ENCODE measurements at regions not wholly inside any gene's neighbourhood (a gene's known extent, or its start where the extent isn't known, plus 50 kb on each side); places are given as distances from the start of the nearest gene placed in this dataset.

DNA sequence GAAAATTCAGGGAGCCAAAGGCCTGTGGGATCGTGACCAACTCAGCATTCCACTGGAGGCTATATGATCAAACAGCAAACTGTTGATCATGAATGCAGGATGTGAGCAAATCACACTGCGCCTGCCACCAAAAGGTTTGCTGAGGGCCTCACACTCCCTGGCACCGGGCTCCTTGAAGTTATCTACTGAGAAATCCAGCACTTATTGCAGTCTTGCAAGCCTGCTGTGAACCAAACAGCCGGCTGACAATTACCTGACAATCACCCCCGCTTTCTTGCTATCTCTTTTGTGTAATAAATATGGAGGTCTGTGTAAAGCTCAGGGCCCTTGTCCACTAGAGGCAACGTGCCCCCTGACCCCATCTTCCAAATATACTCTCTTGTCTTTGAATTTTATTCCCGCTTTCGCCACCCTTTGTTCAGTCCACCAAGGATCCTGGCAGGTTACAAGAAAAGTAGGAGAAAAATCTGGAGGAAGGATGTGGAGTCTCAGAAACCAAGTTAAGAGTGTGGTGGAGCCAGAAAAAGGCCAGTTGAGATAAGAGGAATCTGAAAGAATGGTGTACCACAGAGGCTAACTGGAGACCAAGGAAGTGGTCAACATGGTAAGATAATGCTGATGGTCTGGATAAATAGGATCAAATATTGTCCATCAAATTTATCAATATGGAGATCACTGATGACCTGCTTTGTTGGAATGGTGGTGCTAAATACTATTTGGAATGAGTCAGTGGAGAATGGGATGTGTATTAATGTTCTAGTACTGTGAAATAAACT is 229.2 kb downstream of the ALX1 start:
- no peak for TF ChIP-seq EP300 (IDR thresholded peaks at IDR 0.05; ENCODE audit: borderline replicate concordance in 1 of 2, low read depth in 1 of 2, low read length in 1 of 2)
- TF ChIP-seq POLR2AphosphoS5 (IDR thresholded peaks at IDR 0.05; ENCODE audit: low read depth, low read length) = no peak
- TF ChIP-seq, protein P1, sequence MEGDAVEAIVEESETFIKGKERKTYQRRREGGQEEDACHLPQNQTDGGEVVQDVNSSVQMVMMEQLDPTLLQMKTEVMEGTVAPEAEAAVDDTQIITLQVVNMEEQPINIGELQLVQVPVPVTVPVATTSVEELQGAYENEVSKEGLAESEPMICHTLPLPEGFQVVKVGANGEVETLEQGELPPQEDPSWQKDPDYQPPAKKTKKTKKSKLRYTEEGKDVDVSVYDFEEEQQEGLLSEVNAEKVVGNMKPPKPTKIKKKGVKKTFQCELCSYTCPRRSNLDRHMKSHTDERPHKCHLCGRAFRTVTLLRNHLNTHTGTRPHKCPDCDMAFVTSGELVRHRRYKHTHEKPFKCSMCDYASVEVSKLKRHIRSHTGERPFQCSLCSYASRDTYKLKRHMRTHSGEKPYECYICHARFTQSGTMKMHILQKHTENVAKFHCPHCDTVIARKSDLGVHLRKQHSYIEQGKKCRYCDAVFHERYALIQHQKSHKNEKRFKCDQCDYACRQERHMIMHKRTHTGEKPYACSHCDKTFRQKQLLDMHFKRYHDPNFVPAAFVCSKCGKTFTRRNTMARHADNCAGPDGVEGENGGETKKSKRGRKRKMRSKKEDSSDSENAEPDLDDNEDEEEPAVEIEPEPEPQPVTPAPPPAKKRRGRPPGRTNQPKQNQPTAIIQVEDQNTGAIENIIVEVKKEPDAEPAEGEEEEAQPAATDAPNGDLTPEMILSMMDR (IDR thresholded peaks at IDR 0.05) = no peak
- no peak for TF ChIP-seq IRF3 (IDR thresholded peaks at IDR 0.05; ENCODE audit: low read depth, low read length)
- TF ChIP-seq, protein P2, sequence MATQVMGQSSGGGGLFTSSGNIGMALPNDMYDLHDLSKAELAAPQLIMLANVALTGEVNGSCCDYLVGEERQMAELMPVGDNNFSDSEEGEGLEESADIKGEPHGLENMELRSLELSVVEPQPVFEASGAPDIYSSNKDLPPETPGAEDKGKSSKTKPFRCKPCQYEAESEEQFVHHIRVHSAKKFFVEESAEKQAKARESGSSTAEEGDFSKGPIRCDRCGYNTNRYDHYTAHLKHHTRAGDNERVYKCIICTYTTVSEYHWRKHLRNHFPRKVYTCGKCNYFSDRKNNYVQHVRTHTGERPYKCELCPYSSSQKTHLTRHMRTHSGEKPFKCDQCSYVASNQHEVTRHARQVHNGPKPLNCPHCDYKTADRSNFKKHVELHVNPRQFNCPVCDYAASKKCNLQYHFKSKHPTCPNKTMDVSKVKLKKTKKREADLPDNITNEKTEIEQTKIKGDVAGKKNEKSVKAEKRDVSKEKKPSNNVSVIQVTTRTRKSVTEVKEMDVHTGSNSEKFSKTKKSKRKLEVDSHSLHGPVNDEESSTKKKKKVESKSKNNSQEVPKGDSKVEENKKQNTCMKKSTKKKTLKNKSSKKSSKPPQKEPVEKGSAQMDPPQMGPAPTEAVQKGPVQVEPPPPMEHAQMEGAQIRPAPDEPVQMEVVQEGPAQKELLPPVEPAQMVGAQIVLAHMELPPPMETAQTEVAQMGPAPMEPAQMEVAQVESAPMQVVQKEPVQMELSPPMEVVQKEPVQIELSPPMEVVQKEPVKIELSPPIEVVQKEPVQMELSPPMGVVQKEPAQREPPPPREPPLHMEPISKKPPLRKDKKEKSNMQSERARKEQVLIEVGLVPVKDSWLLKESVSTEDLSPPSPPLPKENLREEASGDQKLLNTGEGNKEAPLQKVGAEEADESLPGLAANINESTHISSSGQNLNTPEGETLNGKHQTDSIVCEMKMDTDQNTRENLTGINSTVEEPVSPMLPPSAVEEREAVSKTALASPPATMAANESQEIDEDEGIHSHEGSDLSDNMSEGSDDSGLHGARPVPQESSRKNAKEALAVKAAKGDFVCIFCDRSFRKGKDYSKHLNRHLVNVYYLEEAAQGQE (IDR thresholded peaks at IDR 0.05; ENCODE audit: low read depth, low read length) = no peak
- no peak for TF ChIP-seq FOSL2 (IDR thresholded peaks at IDR 0.05; ENCODE audit: borderline replicate concordance, low read depth)
- TF ChIP-seq SMC3 (IDR thresholded peaks at IDR 0.05; ENCODE audit: low read depth, low read length) = no peak
- TF ChIP-seq GABPA (IDR thresholded peaks at IDR 0.05; ENCODE audit: low read depth) = no peak
- TF ChIP-seq RCOR1 (IDR thresholded peaks at IDR 0.05; ENCODE audit: low read length) = no peak
- TF ChIP-seq ZBTB33 (IDR thresholded peaks at IDR 0.05; ENCODE audit: borderline replicate concordance, low read depth) = no peak
- TF ChIP-seq MXI1 (IDR thresholded peaks at IDR 0.05; ENCODE audit: low read depth, low read length) = no peak
- no peak for TF ChIP-seq CHD2 (IDR thresholded peaks at IDR 0.05; ENCODE audit: low read length, partially characterized antibody)
